GM19238 (cell line): ENCODE measurements at regions not wholly inside any gene's neighbourhood (a gene's known extent, or its start where the extent isn't known, plus 50 kb on each side); places are given as distances from the start of the nearest gene placed in this dataset.

Experiments
- DNase-seq: peaks from one replicate; pipeline ENCODE4 v3.0.0; 2011; ENCODE audit warnings: low spot score; ENCODE audit not compliant: insufficient read length

GRCh38 chr12:92502417-92503028 lies 200.3 kb upstream of the PLEKHG7 start:
- DNase-seq, result no peak

- DNase-seq, result no peak
These were observed 206.0 kb upstream of the PLEKHG7 start for GRCh38 chr12:92496790-92497189.

GRCh38 chr12:92495108-92495507 lies 207.7 kb upstream of the PLEKHG7 start:
- no peak for DNase-seq

- DNase-seq, result no peak
These were observed 209.0 kb upstream of the PLEKHG7 start for GRCh38 chr12:92493816-92494215.

DNA sequence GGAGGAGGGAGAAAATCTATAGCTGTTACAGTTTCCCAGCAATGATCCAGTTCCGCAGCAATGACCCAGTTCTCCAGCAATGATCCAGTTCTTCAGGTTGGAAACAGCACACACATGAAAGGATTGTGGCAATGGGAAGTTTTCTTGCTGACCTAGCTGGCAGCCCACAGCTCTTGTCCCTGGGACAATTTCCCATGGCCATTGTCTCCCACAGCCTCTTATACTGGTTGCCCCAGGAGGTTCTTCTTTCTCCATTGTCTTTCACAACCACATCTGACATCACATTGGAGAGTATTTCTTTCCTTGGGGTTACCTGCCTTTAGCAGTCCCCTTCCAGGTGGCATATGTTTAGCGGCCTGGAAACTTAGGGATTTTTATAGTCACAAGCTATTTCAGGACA lies 209.8 kb upstream of the PLEKHG7 start:
- DNase-seq, result no peak

DNA sequence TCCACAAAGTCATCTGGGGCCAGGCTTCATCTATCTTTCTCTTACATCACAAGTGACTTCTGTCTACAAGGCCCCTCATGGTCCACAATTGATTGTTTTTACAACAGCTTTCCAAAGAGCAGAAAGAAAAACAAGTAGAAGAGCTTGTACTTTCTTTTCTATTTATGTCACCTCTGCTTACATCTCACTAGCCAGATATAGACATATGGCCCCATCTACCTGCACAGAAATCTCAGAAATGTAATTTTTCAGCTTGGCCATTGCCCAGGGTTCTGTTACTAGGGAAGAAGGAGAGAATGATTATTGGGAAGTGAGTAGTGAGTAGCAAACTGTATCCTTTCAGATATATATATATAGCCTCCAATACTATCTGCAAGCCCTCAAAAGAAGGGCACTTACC lies 210.5 kb upstream of the PLEKHG7 start:
- no peak for DNase-seq

- DNase-seq, result no peak
These were observed 213.0 kb upstream of the PLEKHG7 start for GRCh38 chr12:92489781-92490180.

DNA sequence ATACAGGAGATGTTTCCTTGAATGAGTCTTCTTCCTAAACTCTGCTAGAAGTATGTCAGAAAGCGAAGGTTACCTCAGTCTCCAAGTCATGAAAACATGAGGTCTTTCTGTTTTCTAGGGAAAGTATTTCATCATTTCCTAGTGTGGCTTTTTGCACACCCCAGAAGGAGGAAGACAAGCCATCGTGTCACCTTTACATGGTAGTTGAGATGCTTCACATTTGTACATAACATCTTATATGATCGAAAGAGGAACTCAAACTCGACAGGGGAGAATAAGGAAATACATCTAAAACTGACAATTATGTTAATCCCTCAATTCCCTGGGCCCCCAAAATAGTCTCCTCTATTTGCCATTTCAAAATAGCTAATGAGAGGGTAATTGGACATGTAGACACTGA lies 214.1 kb upstream of the PLEKHG7 start:
- DNase-seq, result no peak

GRCh38 chr12:92487138-92487485 lies 215.7 kb upstream of the PLEKHG7 start:
- DNase-seq, result no peak

- no peak for DNase-seq
These were observed 216.2 kb upstream of the PLEKHG7 start for GRCh38 chr12:92486443-92487137.

GRCh38 chr12:92485351-92486348 lies 217.1 kb upstream of the PLEKHG7 start:
- no peak for DNase-seq

DNA sequence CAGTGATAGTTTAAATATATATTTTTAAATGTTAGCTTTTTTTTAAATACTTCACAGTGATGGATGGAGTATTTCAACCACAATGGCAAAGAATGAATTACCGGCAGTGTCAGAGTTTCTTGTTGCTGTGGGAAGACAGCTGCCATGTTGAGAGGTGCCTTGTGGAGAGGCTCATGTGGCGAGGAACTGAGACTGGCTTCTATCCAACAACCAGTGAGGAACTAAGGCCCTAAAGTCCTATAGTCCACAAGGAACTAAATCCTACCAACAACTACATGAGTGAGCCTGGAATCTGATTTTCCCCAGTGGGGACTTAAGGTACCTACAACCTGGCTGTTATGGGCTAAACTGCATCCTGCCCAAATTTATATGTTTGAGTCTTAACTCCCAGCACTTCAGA lies 220.2 kb upstream of the PLEKHG7 start:
- DNase-seq, result no peak

GRCh38 chr12:92481066-92481465 lies 221.7 kb upstream of the PLEKHG7 start:
- DNase-seq, result no peak

DNA sequence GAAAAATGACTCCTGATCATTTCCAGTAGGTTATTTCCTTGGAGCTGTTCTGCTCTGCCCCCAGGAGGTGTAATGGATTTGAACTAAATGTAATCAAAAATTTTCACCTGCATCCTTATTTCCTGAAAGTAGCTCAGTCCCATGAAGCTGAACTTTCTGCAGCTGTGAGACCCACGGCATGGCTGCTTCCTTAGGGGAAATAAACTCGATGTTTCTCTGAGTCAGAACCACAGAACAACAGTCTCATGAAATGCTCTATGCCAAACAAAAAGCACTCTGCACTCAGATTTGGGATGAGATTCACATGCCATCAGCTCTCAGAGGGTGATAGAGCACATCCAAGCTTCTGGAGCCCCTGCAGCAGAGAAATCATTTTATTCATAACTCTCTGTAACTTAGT lies 224.1 kb upstream of the PLEKHG7 start:
- DNase-seq, result no peak

DNA sequence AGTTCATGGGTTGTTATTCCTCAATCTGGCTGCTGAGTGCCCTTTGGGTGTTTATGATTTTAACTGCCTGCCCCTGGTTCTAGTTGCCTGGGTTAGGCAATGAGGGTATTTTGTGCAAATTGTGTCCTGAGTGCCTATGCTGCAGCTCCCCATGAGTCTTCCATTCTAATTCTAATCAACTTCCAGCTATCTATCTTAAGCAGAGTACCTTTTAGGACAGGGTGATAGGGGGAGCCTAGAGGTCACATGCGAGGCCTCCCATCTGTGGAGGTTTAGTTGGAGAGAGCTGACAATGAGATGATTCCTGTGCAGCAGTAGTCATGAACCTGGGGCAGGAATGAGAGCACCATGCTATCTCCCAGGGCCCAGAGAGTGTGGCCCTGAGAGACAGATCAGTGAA lies 225.9 kb upstream of the PLEKHG7 start:
- no peak for DNase-seq

DNA sequence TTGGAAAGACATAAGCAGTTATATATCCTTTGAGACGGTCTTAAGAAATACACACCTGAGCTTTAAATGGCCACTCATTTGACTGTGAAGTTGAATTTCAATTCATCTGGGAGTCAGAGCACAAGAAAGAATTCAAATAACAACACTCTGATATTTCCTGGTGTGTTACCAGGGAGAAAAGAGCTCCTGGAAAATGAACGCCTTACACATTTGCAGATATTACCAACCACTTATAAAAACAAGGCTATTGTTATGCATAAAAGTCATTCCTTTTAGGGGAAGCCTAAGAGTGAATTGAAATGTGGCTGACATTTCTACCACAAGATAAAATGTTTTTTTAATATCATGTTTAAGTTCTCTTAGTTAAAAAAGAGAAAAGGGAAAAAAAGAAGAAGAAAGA lies 229.2 kb upstream of the PLEKHG7 start:
- no peak for DNase-seq

DNA sequence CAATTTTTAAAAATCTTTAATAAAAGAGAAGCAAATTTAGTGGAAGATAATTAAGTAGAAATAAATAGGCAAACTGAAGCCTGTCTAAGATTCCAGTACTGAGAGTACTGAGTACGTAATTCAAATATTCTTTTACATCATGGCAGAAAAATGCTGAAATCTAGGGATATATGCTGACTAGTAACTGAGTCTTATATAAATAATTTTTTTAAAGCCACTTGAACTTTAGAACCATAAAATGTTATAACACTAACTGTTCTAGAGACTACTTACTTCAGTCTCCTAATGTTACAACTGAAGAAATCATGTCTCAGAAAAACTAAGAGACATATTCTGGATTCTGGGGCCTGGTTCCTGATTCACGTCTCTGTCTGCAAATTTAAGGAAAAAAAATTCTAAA lies 230.6 kb upstream of the PLEKHG7 start:
- DNase-seq, result no peak

DNA sequence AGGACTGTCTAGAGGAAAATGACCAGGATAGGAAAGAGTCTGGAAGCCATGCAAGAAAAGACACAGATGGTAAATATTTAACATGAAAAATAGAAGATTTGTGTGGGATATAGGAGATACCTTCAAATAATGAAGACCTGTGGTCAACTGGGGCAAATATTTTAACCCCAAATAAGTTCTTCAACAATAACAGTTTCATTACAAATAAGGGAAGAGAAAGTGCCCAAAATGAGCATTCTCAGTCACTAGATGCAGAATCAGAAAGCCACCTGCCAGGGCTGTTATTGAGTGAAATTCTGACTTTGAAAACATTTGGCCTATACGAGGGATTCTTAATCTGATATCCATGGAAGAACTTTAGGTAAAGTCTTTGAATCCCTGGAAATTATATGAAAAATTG lies 231.2 kb upstream of the PLEKHG7 start:
- no peak for DNase-seq

DNA sequence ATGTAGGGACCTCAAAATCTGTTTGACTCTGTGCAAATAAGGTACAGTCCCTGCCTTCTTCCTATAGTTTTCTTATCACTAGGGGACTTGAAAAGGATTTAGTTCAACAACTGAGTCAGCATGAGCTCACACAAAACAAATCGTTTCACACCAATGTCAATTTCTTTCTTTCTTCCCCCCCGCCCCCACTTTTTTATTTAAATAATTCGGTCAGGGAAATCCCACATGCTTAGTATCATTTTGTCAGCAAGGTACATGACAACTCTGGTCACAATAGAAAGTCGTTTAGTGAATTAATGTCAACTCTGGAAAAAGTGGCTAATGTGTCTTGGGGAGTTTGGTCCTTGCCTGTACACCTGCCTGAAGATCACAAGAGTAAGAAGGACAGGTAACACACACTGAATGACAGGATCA lies 232.2 kb upstream of the PLEKHG7 start:
- DNase-seq, result no peak

DNA sequence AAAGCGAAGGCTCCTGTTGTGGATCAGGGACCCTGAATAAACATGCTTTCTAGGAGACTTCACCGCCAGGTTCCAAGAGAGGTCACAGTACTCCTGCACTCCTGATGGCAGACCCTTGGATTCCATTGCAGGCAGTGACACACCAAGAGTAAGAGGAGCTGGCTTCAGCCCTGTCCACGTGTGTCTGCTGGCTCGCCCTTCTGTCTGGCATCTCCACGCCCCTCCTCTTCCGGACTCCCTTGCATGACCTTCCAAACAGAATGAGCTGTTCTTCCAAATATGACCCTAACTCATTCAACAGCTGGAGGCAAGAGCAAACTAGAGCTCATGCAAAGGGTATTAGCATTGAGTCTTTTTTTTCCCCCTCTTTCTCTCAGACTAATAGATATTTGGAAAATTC lies 233.0 kb upstream of the PLEKHG7 start:
- no peak for DNase-seq

GRCh38 chr12:92468358-92469020 lies 234.3 kb upstream of the PLEKHG7 start:
- DNase-seq, result no peak

- DNase-seq, result no peak
These were observed 234.9 kb upstream of the PLEKHG7 start for GRCh38 chr12:92467886-92468285.
